ENCODE measurements at regions not wholly inside any gene's neighbourhood (a gene's known extent, or its start where the extent isn't known, plus 50 kb on each side); places are given as distances from the start of the nearest gene placed in this dataset.

DNA sequence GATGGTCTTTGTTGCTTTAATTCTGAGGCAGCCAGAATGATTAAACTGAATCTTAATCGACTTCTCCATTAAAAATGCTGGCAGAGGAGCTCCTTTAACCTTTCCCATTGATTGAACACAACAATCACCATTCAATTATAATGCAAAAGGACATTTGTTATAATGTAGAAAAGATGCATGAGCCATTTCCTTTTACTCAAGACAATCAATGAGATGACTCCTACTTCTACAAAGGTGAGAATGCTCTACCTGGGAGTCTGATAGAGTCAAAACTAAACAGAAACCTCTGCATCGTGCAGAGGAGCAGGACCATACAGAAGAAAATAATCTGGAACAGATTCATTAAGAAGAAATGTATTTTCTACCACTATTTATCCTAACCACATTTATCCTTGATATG is 253.6 kb upstream of the DACH1 start:
- DNase-seq (ENCODE audit: low spot score) = no peak

DNA sequence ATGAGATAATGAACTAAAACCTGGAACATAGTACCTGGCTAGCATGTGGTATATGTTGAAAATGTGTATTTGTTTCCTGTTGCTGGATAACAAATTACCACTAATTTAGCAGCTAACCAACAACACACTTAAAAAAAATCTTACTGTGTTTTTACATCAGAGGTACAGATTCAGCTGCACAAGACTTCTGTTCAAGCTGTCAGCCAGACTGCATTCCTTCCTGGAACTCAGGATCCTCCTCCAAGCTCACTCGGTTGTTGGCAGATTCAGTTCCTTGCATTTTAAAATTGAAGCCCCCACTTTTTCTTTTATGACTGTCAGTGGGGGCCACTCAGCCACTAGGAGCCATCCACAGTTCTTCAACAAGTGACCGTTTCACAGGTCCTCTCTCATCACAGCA is 246.9 kb upstream of the DACH1 start:
- DNase-seq (ENCODE audit: low spot score) = no peak

GRCh38 chr13:72113076-72113475 is 246.1 kb upstream of the DACH1 start:
- no peak for DNase-seq (ENCODE audit: low spot score)

DNA sequence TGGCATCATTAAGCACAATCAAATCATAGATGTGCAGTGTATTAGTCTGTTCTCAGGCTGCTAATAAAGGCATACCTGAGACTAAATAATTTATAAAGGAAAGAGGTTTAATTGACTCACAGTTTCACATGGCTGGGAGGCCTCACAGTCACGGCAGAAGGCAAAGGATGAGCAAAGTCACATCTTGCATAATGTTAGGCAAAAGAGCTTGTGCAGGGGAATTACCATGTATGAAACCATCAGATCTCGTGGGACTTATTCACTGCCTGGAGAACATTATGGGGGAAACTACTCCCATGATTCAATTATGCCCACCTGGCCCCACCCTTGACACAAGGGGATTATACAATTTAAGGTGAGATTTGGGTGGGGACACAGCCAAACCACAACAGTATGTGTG is 245.2 kb upstream of the DACH1 start:
- no peak for DNase-seq (ENCODE audit: low spot score)

DNA sequence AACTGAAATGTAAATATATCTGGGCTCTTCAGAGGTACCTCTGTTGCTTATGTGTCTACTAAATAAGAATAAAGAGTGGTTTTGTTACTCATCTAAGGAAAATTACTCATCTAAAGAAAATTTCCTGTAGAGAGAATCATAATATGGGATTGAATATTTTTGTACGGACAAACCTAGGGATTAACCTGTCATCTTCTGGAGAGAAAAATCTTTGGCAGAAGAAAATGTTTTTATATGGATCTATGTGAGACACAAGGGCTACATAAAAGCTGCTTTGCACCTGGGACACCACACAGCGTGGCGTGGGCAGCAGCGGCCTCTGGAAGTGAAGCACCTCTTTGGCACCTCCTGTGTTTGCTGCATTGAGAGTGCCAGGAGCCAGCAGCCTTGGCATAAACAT is 242.9 kb upstream of the DACH1 start:
- DNase-seq (ENCODE audit: low spot score) = no peak

DNA sequence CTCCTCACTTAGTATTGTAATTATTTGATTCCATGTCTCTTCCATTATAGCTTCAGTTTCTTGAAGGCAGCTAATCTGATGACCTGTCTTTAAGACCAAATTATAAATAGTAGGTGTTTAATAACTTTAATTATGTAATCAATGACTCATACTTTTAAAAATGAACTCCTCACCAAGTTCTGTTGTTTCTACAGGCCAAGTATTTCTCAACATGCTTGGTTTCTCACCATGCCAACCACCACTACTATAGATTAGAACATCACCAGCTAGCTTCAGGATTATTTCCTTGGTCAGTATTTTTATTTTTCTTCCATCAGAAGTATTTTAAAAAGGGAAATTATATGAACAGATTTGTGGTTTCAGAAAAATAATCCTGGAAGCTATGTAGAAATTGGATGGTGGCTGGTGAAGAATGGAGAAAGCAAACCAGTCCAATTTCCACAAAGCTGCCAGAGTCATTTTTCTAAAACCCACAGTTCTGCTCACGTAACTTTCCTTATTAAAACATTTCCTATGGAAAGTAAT is 237.7 kb upstream of the DACH1 start:
- no peak for DNase-seq (ENCODE audit: low spot score)

GRCh38 chr13:72101768-72102400 is 234.9 kb upstream of the DACH1 start:
- no peak for DNase-seq (ENCODE audit: low spot score)

DNA sequence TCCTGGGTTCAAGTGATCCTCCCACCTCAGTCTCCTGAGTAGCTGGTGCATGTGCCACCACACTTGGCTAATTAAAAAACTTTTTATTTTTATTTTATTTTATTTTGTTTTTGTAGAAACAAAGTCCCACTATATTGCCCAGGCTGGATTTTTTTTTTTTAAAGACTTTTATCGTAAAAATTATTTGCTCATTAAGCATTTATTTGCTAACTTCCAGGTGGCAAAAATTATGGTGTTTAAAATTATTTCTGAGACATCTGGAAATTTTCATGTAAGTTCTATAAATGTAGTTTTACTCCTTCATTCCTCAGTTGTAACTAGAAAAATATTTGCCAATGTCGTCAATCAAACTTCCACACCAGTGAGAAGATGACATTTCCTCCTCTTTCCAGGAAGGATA is 233.3 kb upstream of the DACH1 start:
- no peak for DNase-seq (ENCODE audit: low spot score)

DNA sequence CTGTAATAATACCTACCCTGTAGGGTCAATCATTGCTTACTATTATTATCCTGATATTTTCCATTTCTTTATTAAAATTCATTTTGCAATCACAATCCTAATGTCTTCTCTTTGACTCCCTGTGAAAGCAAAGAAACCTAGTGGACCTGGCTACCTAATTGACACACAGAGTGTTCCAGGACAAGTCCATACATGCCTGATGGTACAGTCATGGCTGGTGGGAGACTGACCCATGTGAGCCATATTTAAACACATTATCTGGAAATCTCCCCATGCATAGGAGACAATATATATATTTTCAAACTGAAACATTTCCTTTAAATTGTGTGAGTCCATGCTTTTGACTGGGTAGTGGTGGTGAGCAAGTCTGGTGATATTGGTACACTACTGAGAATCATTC is 230.6 kb upstream of the DACH1 start:
- no peak for DNase-seq (ENCODE audit: low spot score)

GRCh38 chr13:72093262-72093661 is 226.3 kb upstream of the DACH1 start:
- no peak for DNase-seq (ENCODE audit: low spot score)

DNA sequence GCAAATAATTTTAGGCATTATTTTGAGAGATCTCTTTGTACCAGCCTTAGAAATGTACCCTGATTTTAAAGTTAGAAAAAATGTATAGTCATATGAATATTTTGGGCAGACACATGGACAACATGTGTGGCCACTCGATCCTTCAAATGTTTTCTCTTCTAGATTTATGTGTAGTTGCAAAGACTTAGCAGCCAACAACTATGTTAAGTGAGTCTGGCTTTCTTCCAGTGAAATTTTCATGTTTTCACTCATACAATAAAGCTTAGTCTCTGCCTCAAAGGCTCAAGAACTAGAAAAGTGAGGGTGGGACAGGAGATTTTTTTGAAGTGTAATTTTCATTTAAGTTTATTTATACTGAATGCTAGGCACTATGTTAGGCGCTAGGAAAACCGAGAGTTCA is 207.7 kb upstream of the DACH1 start:
- no peak for DNase-seq (ENCODE audit: low spot score)

DNA sequence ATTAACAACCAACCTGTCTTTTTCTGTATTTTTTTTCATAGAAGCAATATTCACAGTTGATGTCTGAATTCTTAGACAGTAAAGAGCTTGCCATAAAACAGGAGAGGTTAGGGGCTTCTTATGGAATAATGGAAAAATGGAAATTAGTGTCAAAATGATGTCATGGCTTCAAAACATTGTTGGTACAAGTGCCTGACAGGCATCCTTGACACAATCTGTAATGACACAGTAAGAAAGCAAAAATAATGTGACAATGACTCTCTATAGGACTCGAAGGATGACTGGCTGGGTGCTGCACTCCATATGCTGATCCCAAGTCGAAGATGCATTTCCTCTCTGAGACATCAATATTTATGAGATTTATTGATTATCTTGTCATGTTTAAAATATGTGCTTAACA is 205.3 kb upstream of the DACH1 start:
- DNase-seq (ENCODE audit: low spot score) = no peak

DNA sequence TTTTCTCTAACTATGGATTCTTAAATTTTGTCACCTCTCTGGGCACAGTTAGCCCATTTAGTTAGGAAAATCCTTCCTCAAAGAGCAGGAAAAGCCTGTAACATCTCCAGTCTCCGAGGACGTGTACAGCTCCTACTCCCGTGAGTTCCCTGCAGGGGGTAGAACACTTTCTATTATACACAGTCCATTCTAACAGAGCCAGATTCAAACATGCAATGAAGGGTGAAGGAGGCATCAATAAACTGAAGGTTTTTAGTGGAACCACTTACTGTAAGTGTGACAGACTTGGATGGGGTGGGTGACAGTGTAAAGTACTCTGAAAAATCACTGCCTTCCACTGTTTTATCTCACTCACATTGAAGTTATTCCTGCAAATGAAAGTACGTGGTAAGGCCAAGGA is 204.7 kb upstream of the DACH1 start:
- DNase-seq (ENCODE audit: low spot score) = no peak

DNA sequence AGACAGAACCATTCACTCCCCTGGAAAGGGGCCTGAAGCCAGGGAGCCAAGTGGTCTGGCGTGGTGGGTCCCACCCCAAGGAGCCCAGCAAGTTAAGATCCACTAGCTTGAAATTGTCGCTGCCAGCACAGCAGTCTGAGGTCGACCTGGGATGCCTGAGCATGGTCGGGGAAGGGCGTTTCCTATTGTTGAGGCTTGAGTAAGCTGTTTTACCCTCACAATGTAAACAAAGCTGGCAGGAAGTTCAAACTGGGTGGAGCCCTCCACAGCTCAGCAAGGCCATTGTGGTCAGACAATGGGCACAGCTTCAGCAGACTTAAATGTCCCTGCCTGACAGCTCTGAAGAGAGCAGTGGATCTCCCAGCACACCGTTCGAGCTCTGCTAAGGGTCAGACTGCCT is 195.6 kb upstream of the DACH1 start:
- peak; percentile 75 for DNase-seq (ENCODE audit: low spot score)

DNA sequence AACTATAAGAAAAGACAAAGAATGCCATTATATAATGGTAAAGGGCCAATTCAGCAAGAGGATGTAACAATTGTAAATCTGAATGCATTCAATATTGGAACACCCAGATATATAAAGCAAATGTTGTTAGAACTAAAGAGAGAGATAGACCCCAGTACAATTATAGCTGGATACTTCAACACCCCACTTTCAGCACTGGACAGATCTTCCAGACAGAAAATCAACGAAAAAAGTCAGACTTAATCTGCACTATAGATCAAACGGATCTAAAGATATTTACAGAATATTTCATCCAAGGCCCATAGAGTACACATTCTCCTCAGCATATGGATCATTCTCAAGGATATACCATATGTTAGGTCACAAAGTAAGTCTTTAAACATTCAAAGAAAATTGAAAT is 194.6 kb upstream of the DACH1 start:
- DNase-seq (ENCODE audit: low spot score) = no peak

- DNase-seq (ENCODE audit: low spot score) = no peak
These were observed 183.2 kb upstream of the DACH1 start for GRCh38 chr13:72050251-72050650.

DNA sequence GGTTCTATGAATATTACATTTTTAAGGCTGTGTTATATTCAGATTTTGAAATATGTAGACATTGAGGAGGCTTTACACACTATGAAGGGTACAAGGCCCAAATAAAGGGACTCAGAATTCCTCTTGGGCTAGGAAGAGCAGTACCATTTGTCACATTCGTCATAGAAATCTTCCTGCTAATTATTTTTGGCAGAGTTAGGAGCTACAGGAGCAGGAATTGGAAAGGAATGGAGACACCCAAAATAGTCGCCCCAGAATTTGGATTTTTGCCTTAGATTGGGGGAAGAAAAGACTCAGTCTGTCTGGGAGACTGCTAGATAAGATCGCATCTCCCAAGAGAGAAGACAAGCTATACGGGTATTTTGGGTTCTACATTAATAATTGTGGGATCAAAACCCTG is 176.4 kb upstream of the DACH1 start:
- no peak for DNase-seq (ENCODE audit: low spot score)

- no peak for DNase-seq (ENCODE audit: low spot score)
These were observed 174.2 kb upstream of the DACH1 start for GRCh38 chr13:72041165-72041564.

DNA sequence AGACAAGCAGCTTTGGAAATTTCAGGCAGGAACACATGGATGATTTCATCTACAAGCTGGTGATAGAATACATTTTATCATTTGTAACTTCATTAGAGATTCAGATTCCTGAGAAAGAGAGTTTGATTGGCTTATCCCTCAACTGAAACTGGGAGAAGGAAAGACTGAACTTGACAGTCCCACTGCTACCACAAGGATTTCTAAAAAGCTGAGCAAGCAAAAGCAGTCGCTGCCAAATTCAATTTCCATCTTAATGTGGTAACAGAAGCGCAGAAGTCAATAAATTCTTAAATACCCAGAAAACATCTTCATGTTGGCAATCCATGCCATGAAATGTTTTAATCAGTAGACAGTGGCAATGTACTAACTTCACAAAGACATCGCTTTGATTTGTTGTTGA is 172.1 kb upstream of the DACH1 start:
- no peak for DNase-seq (ENCODE audit: low spot score)

DNA sequence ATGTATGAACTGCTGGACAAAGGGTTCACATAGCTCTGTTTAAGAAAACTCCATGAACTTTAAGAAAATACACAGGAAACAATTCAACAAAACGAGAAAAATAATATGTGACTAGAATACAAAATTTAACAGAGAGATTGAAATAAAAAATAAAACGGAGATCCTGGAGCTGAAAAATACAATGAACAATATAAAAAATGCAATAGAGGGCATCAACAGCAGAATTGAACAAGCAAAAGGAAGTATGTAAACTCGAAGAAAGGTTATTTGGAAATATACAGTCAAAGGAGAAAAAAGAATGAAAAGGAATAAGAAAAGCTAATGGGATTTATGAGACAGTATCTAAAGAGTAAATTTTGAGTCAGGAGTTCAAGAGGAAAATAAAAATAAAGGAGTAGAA is 163.0 kb upstream of the DACH1 start:
- no peak for DNase-seq (ENCODE audit: low spot score)

GRCh38 chr13:72025836-72026235 is 158.8 kb upstream of the DACH1 start:
- no peak for DNase-seq (ENCODE audit: low spot score)

- DNase-seq (ENCODE audit: low spot score) = no peak
These were observed 156.9 kb upstream of the DACH1 start for GRCh38 chr13:72023895-72024294.

- no peak for DNase-seq (ENCODE audit: low spot score)
These were observed 138.5 kb upstream of the DACH1 start for GRCh38 chr13:72005455-72005854.

DNA sequence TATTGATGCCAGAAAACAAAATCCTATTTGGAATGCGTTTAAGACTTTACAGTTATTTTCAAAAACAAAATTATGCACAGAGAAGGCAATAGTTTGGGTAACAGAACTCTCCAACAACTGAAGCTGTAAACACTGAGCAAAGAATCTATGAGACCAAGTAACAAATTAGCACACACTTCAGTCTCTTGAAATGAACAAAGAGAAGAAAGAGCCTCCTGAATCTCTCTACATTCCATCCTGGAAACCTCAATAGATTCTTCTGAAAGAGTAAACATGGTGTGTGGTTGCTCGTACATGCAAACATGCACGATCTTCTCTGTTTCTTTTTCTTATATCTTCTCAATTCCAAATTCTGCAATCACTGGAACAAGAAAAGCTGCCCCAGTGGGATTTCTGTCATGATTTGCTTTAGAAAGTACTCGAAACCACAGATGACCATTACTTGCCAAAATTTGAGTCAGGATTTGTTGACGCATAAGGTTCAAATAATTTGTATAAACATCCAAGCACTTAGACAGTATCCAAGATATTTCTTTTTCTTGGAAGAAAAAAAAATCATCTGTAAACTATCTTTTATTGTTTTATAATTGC is 137.9 kb upstream of the DACH1 start:
- no peak for DNase-seq (ENCODE audit: low spot score)
